ENCODE measurements at regions not wholly inside any gene's neighbourhood (a gene's known extent, or its start where the extent isn't known, plus 50 kb on each side); places are given as distances from the start of the nearest gene placed in this dataset.
A peak's percentile ranks its signal among the peaks of the same experiment; 100 is the strongest.

- TF ChIP-seq PAX5 (IDR thresholded peaks at IDR 0.05; ENCODE audit: insufficient read depth, low read length, severe bottlenecking), result no peak
- FAIRE-seq (no peak), DNase-seq (ENCODE audit: insufficient read length, low spot score) (no peak)
Observed at GRCh38 chr5:117463881-117464570, 889.4 kb upstream of the SEMA6A start.

- FAIRE-seq, result no peak
- no peak for DNase-seq (ENCODE audit: insufficient read length, low spot score)
- TF ChIP-seq POU2F2 (IDR thresholded peaks at IDR 0.05; ENCODE audit: low read depth, low read length) (no peak), PAX5 (IDR thresholded peaks at IDR 0.05; ENCODE audit: insufficient read depth, low read length, severe bottlenecking) (no peak)
Observed at GRCh38 chr5:117461966-117462365, 887.3 kb upstream of the SEMA6A start.

- FAIRE-seq (no peak), DNase-seq (ENCODE audit: insufficient read length, low spot score) (no peak)
- no peak for TF ChIP-seq POU2F2 (IDR thresholded peaks at IDR 0.05; ENCODE audit: low read depth, low read length)
- peak; percentile 88 for TF ChIP-seq SPI1 (IDR thresholded peaks at IDR 0.05; ENCODE audit: low read depth, low read length)
Observed at GRCh38 chr5:117461403-117461802, 886.8 kb upstream of the SEMA6A start.

- DNase-seq (ENCODE audit: insufficient read length, low spot score), result no peak
- no peak for TF ChIP-seq PAX5 (IDR thresholded peaks at IDR 0.05; ENCODE audit: insufficient read depth, low read length, severe bottlenecking)
- no peak for FAIRE-seq
Observed at GRCh38 chr5:117457656-117458055, 883.0 kb upstream of the SEMA6A start.

GRCh38 chr5:117456866-117457470, 882.3 kb upstream of the SEMA6A start:
- FAIRE-seq, result no peak
- no peak for TF ChIP-seq POLR2AphosphoS5 (IDR thresholded peaks at IDR 0.05; ENCODE audit: low read depth, low read length)
- DNase-seq (ENCODE audit: insufficient read length, low spot score), result no peak

- TF ChIP-seq PAX5 (IDR thresholded peaks at IDR 0.05; ENCODE audit: insufficient read depth, low read length, severe bottlenecking) (no peak), POU2F2 (IDR thresholded peaks at IDR 0.05; ENCODE audit: low read depth, low read length) (no peak), POLR2AphosphoS5 (IDR thresholded peaks at IDR 0.05; ENCODE audit: low read depth, low read length) (no peak), POLR2A (IDR thresholded peaks at IDR 0.05; ENCODE audit: low read depth, low read length) (no peak), SPI1 (IDR thresholded peaks at IDR 0.05; ENCODE audit: low read depth, low read length) (no peak), TAF1 (IDR thresholded peaks at IDR 0.05; ENCODE audit: low read depth, low read length) (no peak)
- FAIRE-seq (peak; percentile 55), DNase-seq (ENCODE audit: insufficient read length, low spot score) (no peak)
Observed at GRCh38 chr5:117455236-117456233, 880.9 kb upstream of the SEMA6A start.

GRCh38 chr5:117454716-117455212, 880.1 kb upstream of the SEMA6A start:
- TF ChIP-seq POU2F2 (IDR thresholded peaks at IDR 0.05; ENCODE audit: low read depth, low read length), result no peak
- peak; percentile 95 for FAIRE-seq
- peak; percentile 4 for DNase-seq (ENCODE audit: insufficient read length, low spot score)

GRCh38 chr5:117436846-117437245, 862.2 kb upstream of the SEMA6A start:
- no peak for DNase-seq (ENCODE audit: insufficient read length, low spot score)
- no peak for FAIRE-seq
- TF ChIP-seq SPI1 (IDR thresholded peaks at IDR 0.05; ENCODE audit: low read depth, low read length) (no peak), POU2F2 (IDR thresholded peaks at IDR 0.05; ENCODE audit: low read depth, low read length) (no peak), POLR2AphosphoS5 (IDR thresholded peaks at IDR 0.05; ENCODE audit: low read depth, low read length) (no peak), POLR2A (IDR thresholded peaks at IDR 0.05; ENCODE audit: low read depth, low read length) (no peak), TAF1 (IDR thresholded peaks at IDR 0.05; ENCODE audit: low read depth, low read length) (no peak), PAX5 (IDR thresholded peaks at IDR 0.05; ENCODE audit: insufficient read depth, low read length, severe bottlenecking) (no peak)

GRCh38 chr5:117435203-117435602, 860.6 kb upstream of the SEMA6A start:
- FAIRE-seq, result no peak
- no peak for DNase-seq (ENCODE audit: insufficient read length, low spot score)
- TF ChIP-seq PAX5 (IDR thresholded peaks at IDR 0.05; ENCODE audit: insufficient read depth, low read length, severe bottlenecking) (no peak), SPI1 (IDR thresholded peaks at IDR 0.05; ENCODE audit: low read depth, low read length) (no peak), POLR2A (IDR thresholded peaks at IDR 0.05; ENCODE audit: low read depth, low read length) (no peak), POLR2AphosphoS5 (IDR thresholded peaks at IDR 0.05; ENCODE audit: low read depth, low read length) (no peak), TAF1 (IDR thresholded peaks at IDR 0.05; ENCODE audit: low read depth, low read length) (no peak), POU2F2 (IDR thresholded peaks at IDR 0.05; ENCODE audit: low read depth, low read length) (no peak)

- DNase-seq (ENCODE audit: insufficient read length, low spot score) (no peak), FAIRE-seq (no peak)
- TF ChIP-seq POLR2AphosphoS5 (IDR thresholded peaks at IDR 0.05; ENCODE audit: low read depth, low read length), result no peak
- no peak for TF ChIP-seq SPI1 (IDR thresholded peaks at IDR 0.05; ENCODE audit: low read depth, low read length)
- no peak for TF ChIP-seq PAX5 (IDR thresholded peaks at IDR 0.05; ENCODE audit: insufficient read depth, low read length, severe bottlenecking)
- no peak for TF ChIP-seq POLR2A (IDR thresholded peaks at IDR 0.05; ENCODE audit: low read depth, low read length)
- TF ChIP-seq TAF1 (IDR thresholded peaks at IDR 0.05; ENCODE audit: low read depth, low read length), result no peak
- no peak for TF ChIP-seq POU2F2 (IDR thresholded peaks at IDR 0.05; ENCODE audit: low read depth, low read length)
Observed at GRCh38 chr5:117434254-117434653, 859.6 kb upstream of the SEMA6A start.
